ENCODE measurements at regions not wholly inside any gene's neighbourhood (a gene's known extent, or its start where the extent isn't known, plus 50 kb on each side); places are given as distances from the start of the nearest gene placed in this dataset.
A peak's percentile ranks its signal among the peaks of the same experiment; 100 is the strongest.

DNA sequence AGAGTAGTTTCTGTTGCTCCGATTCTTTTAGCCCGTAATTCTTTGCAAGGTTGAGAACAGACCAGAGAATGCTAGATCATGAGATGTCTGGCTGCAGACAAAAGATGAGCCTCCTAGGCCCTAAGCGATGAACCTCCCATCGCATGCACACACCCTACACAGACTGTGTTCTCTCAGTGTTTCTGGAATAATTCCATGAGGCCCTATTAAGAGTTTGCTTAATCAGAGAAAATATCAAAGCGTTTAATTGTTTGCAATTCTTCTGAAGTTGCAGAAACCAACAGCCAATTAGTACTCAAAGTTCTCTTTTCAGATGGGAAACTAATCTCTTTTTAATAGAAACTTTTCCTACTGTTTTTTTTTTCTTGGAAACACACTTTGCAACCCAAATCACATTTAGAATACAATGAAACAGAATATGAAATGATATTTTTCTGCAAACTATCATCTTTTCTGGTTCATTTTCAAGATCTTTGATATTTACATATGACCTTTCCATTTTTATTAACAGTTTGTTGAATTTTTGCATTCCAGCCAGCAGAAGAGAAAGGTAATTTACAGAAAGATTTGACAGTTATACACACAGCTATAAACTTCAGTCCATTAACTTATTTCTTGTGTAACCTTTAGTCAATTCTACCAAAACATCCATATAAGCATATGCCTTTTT lies 1525.6 kb downstream of the ARAP2 start:
- no peak for DNase-seq

DNA sequence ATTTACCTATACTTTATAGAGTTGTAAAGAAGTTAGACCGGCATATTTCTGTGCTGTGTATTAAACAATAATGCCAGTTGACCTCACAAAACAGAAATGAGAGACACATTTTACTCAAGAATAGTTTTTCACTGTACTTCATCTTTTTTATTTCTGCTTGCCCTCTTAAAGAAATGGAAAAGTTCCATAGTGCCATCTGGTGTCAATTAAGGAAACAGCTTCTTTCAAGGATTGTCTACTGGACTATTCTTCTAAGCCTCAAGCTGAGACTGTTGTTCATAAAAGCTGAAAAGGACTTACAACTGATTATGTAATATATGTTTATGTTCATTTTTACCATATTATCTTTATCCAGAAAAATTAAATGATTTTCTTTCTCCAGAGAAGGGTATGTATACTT lies 1523.7 kb downstream of the ARAP2 start:
- peak; percentile 75 for DNase-seq

DNA sequence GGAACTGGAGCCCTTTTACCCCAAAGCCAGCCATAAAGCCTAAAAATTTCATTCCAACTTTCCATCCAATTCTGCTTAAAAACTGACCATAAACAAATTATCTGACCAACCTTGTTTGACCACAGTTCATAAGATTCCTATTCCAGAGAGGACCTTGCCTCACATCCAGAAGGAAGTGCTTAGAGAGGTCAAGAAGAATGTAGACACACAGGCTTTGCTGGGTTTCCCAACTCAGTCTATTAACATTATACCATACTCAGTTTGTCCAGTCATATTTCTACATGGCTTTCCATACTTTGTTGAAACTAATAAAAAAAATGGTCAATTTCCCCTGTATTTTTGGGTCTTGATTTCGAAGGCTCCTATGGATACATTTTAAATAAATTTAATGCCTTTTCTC lies 1522.5 kb downstream of the ARAP2 start:
- DNase-seq, result no peak

DNA sequence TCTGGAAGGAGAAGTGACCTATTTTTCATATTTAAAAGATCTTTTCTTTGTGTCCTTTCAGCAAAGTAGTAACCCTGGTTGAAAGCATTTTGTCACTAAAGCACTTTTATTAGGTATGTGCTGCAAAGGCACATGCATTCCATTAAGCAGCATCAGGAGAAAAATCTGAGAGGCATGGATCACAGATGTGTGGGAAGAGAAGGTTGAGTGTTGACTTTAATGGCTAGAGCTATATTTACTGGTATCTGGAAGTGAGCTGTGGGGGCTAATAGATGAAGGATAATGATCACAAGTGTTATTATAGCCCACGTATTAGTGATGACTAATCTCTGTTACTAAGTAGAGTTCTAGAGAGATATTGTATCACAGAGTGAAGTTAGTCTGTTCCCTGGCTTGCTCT lies 1520.7 kb downstream of the ARAP2 start:
- DNase-seq, result peak; percentile 57

DNA sequence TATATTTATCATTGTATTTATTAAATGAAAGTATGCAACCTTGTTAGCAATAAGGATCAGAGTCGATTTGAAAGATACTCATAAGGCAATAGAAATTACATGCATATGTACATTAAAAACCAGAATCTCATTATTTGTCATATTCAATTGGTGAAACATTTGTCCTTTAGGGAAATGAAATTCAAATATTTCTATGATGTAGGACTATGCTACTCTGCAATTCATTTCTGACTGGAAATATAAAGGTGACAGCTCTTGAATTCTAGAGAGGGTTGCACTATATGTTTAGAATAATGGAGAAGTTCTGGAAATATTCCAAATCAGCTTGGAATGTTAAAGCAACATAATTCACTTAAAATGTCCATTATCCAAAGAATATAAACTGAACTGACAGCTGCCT lies 1519.8 kb downstream of the ARAP2 start:
- no peak for DNase-seq

DNA sequence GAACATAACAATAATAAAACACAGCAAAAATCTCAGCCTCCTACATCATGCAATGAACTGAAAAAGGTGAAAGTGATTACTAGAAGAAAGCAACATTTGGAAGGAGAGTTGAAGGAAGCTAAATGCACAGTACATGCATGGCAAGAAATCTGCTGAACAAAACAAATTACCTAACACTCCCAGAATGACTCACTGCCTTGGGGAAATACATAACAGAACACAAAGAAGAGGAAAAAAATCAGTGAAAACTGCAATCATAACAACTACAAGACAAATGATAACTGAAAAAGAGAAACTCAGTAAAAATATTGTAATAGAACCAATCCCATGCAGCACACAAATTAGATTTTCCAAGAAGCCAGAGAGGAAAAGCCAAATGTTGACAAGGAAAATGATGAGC lies 1513.2 kb downstream of the ARAP2 start:
- peak; percentile 13 for DNase-seq

DNA sequence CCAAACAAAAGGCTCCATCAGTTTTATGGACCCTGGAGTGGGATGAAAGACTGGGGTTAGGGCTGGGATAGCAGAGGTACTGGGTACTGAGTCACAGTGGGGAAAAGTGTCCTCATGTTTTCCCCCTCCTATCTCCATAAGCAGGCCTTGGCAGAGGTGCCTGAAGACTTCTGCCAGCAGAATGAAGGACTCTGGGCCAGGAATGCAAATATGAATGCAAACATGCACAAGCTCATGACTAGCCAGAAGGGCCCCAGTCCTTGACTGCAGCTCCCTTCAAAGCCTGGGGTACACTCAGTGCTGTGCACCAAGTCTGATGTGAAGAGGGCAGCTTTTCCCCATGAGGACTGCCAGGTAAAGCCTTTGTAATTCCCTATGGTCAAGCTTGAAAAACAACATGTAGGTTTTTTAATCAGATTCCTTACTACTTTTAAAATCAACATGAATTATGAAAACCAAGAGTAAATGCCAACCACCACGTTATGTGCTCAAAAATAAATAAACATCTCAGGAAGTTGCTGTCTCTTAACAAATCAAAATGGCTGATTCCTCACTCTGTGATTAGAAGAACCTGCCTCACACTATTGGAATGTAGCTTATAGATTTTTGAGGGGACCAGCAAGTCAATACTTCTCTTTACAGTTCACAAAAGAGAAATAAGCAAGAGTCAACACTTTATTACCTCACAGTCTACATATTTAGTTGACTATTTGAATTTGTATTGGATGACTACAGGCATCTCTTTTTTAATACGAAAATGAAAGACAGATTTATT lies 1512.0 kb downstream of the ARAP2 start:
- no peak for DNase-seq

DNA sequence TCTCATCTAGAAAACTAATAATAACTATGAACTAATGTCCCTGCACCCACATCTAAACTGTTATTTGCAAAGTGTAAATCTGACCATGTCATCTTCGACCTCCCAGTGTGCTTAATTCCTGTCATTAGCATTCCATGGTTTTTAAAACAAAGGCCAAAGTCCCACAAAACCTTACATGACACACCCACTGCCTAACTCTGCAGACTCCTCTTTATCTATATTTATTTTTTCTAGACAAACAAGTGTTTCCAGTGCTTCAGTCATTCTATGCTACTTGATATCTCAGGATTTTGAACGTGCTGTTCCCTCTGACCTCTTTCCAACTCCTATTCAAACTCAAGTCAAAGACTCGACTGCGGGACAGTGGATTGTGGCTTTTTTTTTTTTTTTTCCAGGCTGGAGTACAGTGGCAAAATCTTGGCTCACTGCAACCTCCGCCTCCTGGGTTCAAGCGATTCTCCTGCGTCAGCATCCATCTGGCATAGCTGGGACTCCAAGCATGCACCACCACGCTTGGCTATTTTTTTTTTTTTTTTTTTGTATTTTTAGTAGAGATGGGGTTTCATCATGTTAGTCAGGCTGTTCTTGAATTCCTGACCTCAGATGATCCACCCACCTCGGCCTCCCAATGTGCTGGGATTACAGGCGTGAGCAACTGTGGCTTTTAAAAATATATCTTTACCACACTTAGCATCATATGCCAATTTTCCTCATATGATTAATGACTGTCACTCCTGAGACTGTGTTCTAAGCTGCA lies 1511.0 kb downstream of the ARAP2 start:
- peak; percentile 47 for DNase-seq

DNA sequence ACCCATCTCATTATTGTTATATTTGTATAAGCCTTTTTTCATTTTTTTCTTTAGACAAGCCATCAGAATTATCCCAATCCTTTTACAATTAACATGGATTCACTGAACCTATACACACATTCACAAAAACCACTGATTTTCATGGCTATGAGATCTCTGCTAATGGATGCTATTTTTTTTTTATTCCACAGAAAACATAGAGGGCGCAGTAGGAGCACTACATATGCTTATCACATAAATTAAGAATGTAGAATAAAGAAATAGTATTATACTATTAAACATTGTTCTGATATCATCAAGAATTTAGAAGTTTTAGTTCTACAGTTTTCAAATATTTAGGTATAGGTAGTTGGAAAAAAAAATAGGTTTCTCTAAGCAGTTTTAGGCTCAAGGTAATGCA lies 1477.4 kb downstream of the ARAP2 start:
- peak; percentile 5 for DNase-seq

DNA sequence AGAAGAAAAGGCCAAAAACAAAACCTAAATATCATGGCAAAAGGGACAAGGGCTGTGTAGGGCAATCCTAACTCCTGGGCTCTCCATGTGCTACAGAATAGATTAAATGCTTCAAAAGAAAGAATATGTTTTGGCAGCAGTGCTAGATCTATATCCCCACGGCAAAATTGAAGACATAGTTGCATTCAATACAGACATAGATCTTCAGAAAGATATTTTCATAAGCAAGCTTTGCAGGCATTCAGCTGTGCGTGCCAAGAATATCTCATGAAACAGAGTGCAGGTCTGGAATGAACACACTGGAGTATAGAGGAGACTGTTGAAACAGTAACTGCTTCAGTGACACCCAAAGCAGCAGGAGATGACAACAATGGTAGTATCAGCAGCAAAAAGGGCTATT lies 1476.9 kb downstream of the ARAP2 start:
- DNase-seq, result peak; percentile 7

DNA sequence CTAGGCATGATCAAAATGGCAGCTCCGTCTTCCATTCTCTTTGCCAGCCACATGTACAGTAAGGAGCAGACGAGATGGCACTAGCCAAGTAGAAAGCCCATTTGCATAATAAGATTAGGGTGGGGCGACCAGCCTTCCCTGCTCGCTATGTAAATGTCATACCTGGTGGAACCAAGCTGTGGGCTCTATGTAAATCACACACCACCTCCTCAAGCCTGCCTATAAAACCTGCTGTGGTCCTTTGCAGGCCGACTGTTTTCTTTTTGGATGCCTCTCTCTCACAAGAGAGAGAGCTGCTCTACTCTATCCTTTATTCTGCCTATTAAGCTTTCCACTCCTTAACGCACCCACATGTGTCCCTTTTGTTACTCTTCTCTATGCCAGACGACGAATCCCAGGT lies 1472.7 kb downstream of the ARAP2 start:
- no peak for DNase-seq

DNA sequence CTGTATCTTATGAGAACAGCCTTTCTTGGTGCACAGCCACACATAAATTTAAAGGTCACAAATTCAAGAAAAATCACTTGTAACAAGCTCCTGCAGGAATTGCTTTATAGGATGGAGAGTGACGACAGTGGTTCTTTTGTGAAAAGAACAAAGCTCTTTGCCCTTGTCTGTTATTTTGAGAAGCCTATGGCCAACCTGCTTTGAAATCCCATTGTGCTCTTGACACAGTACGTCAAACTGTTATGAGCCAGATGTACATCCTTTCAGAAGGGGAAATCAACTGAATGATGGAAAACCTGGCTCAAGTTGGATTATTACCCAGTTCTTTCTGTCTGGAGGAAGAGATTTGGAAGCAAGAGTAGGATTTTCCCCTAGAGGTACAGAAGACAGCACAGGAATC lies 1454.2 kb downstream of the ARAP2 start:
- no peak for DNase-seq

DNA sequence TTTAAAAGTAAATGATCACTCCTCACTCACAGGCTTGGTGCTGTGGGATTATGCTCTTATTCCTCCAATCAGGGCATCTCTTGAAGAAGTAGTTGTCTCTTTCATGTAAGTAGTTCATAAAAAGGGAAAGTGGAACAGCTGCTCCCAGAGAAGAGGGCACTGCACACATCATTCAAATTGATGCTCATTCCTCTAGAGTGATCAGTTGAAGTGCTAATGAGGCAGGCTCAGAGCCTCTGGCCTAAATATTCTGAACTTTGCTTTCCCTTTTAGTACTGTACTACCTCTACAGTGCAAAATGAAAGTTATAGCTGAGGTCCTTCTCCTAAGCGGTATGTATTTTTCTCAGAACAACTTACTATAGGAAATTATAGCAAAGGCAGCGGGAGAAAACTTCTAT lies 1453.1 kb downstream of the ARAP2 start:
- no peak for DNase-seq

DNA sequence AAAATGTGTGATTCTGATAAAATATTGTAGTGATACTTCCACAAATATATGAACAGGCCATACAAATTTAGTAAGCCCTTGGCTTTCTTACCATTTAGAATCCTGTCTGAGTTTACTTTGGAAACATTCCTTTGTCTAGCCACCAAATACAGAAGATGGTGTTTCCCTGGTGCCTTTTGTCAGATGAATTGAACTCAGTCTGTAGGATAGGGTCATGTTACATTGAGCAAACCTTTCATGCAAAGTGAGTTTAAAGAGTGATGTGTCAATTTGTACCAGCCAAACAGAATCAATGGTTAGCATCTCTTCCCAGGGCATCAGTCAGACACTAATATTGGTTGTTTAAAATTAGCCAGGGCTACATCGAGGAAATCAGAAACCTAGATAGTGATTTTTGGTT lies 1443.4 kb downstream of the ARAP2 start:
- no peak for DNase-seq

DNA sequence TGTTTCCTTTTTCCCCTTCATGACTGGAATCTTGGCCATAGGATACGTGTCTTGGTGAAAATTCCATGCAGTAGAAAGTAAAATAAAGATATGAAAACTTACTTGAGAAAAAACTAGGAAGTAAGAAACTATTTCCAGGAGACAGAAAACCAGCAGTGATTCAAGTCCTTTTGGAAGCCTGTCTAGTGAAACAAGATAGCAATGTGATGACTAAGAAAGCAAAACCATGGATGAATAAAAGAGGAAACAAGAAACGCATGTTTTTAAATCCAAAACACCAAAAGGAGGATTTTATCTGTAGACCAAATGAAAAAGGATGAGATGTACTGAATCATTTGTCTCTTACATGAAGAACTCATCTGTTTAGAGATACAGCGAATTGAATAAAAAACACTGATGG lies 1430.0 kb downstream of the ARAP2 start:
- no peak for DNase-seq

DNA sequence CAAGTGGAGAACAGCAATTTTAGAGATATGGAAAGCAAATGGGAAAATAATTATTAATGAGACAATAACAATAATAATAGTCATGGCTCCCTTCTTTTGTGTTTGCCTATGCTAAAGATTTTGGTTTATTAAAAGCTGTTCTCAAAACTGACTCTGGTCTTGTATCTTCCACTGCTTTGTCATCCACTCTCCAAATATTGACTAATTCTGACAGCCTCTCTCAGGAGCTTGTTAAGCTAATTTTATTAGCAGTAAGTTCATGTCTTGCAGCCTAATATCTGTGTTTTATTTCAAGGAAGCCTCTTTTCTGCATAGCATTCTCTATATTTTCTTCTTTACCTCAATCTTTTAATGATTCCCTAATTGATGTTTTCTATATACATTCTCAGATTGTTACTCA lies 1419.8 kb downstream of the ARAP2 start:
- DNase-seq, result no peak

DNA sequence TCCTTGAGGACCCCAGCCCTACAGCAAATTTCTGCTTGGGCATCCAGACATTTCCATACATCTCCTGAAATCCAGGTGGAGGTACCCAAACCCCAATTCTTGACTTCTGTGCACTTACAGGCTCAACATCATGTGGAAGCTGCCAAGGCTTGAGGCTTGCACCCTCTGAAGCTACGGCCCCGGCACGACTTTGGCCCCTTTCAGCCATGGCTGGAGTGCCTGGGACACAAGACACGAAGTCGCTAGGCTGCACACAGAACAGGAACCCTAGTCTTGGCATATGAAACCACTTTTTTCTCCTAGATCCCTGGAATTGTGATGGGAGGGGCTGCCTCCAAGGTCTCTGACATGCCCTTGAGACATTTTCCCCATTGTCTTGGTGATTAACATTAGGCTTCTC lies 1417.7 kb downstream of the ARAP2 start:
- no peak for DNase-seq

DNA sequence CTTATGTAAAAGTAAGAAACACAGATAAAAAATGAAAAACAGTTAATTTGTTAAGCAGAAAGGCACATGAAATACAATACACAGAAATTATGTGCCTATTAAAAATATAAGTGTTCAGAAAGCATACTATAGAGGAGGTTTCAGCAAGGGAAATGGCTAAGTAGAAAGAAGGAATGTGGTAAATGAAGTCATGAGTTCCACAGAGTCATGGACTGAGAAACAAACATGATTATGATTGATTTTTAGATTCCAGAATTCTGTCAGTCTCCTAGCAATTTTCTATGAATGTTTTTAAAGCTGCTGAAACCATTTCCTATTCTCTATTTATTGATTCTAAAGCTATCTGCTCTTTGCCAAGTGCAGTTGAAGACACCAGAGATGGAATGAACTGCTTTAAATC lies 1398.4 kb downstream of the ARAP2 start:
- peak; percentile 41 for DNase-seq

DNA sequence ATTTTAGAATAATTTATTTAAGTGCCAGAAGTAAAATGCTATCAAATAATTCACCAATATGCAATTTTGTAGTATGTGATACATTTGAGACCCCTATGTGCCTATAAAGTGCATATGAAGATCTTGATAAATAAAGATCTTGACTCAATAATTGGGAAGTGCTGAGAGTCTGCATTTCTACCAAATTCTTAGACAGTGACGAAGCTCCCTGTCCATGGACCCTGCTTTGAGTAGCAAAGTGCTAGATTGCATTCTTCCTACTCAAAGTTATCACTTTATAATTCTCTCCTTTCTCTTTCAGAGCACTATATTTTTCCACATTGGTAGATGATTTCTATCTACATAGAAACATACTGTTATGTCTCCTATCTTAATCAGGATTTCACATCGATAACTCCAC lies 1393.9 kb downstream of the ARAP2 start:
- peak; percentile 60 for DNase-seq

DNA sequence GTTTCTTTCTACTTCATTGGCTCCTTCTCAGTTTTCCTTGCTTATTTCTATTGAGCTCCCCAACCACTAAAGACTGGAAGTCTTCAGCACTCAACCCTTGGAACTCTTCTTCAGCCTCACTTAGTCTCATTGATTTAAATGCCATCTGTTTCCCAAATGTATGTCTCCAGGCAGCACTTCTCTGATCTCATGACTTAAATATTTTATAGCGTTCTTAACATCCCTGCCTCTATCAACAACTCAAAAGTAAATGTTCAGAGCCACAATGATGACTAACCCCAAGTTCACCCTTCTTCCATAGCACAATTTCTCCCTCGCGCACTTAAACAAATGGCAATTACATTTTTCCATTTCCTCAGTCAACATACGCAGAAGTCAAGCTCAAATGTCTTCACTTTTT lies 1393.3 kb downstream of the ARAP2 start:
- peak; percentile 91 for DNase-seq

DNA sequence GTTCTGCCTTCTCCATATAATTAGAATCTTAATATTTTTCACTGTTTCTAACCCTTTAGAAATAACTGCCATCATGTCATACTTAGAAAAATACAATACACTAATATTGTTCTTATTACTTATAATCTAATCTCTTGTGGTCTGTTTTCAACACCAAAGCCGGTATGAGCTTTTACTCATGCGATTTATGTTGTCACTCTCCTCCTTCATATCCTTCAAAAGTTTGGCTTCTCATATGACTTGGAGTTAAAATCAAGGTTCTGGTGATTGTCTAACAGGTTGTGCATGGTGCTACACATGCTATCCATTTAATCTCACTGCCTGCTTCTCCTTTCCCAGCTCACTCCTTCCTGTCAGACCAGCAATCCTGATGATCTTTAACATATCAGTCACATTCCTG lies 1392.9 kb downstream of the ARAP2 start:
- DNase-seq, result peak; percentile 50

DNA sequence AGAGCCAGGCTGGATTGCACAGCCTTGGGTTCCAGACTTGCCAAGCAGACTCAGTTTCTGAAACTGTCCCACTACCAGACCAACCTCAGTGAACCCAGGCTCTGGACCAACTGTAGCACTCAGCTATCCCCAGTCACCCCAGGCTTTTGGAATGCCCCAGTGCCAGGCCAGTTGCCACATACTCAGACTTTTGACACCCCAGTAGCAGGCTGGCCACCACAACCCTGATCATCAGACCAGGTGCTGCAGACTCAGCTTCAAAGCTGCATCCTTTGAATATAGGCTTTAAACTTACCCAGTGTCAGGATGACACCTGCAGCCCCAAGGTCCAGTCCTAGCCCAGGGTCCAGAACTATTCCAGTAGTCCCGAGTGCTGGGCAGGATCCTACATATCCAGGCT lies 1389.9 kb downstream of the ARAP2 start:
- no peak for DNase-seq

DNA sequence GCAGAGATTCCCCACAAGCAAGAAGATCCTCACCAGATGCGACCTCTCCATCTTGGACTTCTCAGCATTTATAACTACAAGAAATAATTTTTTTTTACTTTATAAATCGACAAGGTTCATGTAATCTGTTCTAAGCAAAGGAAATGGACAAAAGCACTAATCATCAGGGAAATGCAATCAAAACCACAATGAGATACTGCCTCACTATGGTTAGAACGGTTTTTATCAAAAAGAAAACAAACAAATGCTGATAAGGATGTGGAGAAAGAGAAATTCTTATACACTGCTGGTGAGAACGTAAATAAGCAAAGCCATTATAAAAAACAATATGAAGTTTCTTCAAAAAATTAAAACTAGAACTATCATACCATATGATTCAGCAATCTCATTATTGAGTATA lies 1382.6 kb downstream of the ARAP2 start:
- DNase-seq, result no peak

DNA sequence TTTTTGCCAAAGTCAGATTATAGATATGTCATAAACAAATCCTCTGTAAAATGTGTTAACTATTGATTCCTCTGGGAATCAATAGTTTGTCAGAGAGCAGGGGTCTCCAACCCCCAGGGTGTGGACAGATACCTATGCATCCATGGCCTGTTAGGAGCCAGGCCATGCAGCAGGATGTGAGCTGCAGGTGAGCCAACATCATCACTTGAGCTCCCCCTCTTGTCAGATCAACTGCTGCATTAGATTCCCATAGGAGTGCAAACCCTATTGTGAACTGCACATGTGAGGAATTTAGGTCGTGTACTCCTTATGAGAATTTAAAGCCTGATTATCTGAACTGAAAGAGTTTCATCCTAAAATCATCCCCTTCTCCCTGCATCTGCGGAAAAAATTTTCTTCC lies 1365.4 kb downstream of the ARAP2 start:
- DNase-seq, result no peak
